ENCODE measurements at regions not wholly inside any gene's neighbourhood (a gene's known extent, or its start where the extent isn't known, plus 50 kb on each side); places are given as distances from the start of the nearest gene placed in this dataset.

GRCh38 chr5:54616031-54616430, 98.5 kb downstream of the SNX18 start:
- DNase-seq (ENCODE audit: low read depth in 2 of 2), result no peak

DNA sequence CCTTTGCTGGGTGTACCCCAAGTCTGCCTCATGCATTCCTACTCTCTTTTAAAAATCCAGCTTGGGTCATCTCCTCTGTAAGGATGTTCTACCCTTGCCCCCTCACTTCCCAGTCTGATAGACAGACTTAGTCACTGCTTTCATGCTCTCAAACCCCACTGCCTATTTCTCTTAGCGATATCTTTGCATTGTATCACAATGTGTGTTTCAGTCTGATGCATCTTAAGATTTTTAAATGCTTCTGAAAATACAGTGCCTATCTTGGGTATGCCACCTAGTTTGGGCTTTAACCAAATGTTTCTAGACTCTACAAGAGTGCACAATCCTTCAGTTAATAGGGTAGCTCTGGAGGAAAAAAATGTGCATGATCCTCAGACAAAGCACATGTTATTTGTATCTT, 97.8 kb downstream of the SNX18 start:
- no peak for DNase-seq (ENCODE audit: low read depth in 2 of 2)

GRCh38 chr5:54612711-54613110, 95.2 kb downstream of the SNX18 start:
- DNase-seq (ENCODE audit: low read depth in 2 of 2), result no peak

DNA sequence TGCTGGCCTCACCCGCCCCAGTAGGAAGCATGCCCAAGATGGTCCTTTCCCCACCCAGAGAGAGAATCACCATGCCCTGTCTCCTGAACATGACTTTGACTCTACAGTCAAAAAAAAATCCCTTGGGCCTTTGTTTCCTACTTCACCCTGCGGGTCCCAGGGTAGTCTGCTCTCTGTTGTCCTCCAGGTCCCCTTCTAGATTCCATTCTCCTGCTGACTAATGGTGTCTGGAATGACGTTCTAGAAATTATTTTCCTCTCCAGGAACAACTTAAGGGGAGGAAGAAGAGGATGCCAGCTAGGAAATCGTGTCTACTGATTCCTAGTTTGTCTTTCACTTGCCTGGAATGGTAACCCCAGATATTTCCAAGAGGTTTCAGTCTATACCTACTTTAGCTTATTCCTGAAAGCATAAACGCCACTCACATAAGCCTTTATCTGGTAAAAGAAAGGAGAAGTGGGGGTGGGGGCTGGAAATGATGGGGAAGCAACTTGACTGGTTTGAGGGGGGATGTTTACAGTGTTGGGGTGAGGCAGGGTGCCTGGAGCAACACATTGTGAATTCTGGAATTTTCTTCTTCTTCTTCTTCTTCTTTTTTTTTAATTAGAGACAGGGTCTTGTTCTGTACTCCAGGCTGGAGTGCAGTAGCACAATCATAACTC, 93.9 kb downstream of the SNX18 start:
- no peak for DNase-seq (ENCODE audit: low read depth in 2 of 2)

DNA sequence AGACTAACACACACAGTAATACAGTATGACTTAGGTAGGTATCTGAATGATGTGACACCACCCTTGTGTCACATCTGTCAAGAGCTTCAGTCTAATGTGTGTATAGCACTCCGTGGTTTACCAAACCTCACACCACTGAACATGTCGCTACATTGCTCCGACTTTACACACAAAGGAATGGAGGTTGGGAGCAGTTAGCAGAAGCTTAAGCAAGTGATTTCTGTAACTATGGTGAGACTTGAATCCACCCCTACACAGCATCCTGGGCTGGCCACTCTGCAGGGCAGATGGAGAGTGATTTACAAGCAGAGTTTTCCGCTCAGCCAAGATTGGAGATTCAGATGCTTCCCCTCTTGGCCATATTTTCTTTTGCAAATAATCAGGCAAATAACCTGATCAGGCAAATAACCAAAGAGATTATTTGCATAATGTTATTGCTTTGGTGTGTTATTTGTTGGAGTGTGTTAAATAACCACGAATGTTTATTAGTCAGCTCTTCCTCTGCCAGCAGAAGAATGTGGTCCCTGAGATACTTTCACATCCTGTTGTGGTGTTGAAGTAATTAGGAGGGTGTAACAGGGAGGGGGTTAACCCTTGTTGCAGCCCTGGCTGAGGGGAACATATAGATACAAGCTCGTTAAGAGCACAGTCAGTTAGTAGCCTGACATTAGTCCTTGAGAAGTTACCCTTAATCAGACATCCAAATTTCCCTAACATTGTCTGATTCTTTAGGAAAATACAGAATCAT, 92.8 kb downstream of the SNX18 start:
- DNase-seq (ENCODE audit: low read depth in 2 of 2), result no peak

- DNase-seq (ENCODE audit: low read depth in 2 of 2), result no peak
These were observed 91.0 kb downstream of the SNX18 start for GRCh38 chr5:54608423-54609085.

GRCh38 chr5:54607006-54607405, 89.4 kb downstream of the SNX18 start:
- DNase-seq (ENCODE audit: low read depth in 2 of 2), result no peak

- no peak for DNase-seq (ENCODE audit: low read depth in 2 of 2)
These were observed 85.8 kb downstream of the SNX18 start for GRCh38 chr5:54603372-54603771.

- no peak for DNase-seq (ENCODE audit: low read depth in 2 of 2)
These were observed 84.9 kb downstream of the SNX18 start for GRCh38 chr5:54602475-54602874.

- DNase-seq (ENCODE audit: low read depth in 2 of 2), result no peak
These were observed 84.1 kb downstream of the SNX18 start for GRCh38 chr5:54601411-54602230.
